Activated T-cell treated with anti-CD3 and anti-CD28 coated beads, Interleukin-2, amount 50 U/mL, for 72 hours (primary cell): ENCODE measurements at regions not wholly inside any gene's neighbourhood (a gene's known extent, or its start where the extent isn't known, plus 50 kb on each side); places are given as distances from the start of the nearest gene placed in this dataset.
"Not testable (repeated sequence)": the region's sequence is repeated elsewhere in the genome, so short reads cannot be mapped to it uniquely, and the experiment has no call there.

Source experiments
- ATAC-seq, 2 donors: fragments of 150-1000 bp; cut with Tn5 transposase; replicated peaks in 1 of 2; 2 replicates each; pipeline ENCODE4 v1.10.0; 2021; ENCODE audit warnings: moderate library complexity in 2 of 2, mild to moderate bottlenecking in 1 of 2
- DNase-seq, 2 donors: peaks; one replicate each; pipeline ENCODE4 v3.0.0; 2021 to 2022; ENCODE audit warnings: mixed read lengths in 1 of 2
- H3K27ac Mint-ChIP-seq: one replicate; pipeline ENCODE4 v1.8.0; 2022; ENCODE audit warnings: mild to moderate bottlenecking, moderate library complexity, mixed read lengths
- H3K27me3 Mint-ChIP-seq: one replicate; pipeline ENCODE4 v1.8.0; 2022; ENCODE audit warnings: low read depth, mixed read lengths
- H3K36me3 Mint-ChIP-seq, 2 donors: one replicate each; pipeline ENCODE4 v1.8.0; 2022; ENCODE audit warnings: mixed read lengths in 2 of 2, mild to moderate bottlenecking in 1 of 2; ENCODE audit not compliant: insufficient read depth in 2 of 2
- H3K4me1 Mint-ChIP-seq: one replicate; pipeline ENCODE4 v1.8.0; 2022; ENCODE audit warnings: low read depth, mixed read lengths
- H3K4me3 Mint-ChIP-seq, 2 donors: one replicate each; pipeline ENCODE4 v1.8.0; 2022; ENCODE audit warnings: mild to moderate bottlenecking in 2 of 2, mixed read lengths in 2 of 2, moderate library complexity in 2 of 2
- H3K9me3 Mint-ChIP-seq, 2 donors: one replicate each; pipeline ENCODE4 v1.8.0; 2022; ENCODE audit warnings: mixed read lengths in 2 of 2

GRCh38 chr11:67940440-67940839, 63.5 kb downstream of the UNC93B1 start:
- H3K27ac Mint-ChIP-seq, H3K27me3 Mint-ChIP-seq, DNase-seq, H3K4me3 Mint-ChIP-seq, H3K9me3 Mint-ChIP-seq, H3K36me3 Mint-ChIP-seq, ATAC-seq: not testable (repeated sequence)
- H3K4me1 Mint-ChIP-seq: peaks cover 11% of the 10 kb centered on the region

GRCh38 chr11:67938964-67939363, 64.9 kb downstream of the UNC93B1 start:
- H3K9me3 Mint-ChIP-seq, ATAC-seq, H3K4me3 Mint-ChIP-seq, H3K36me3 Mint-ChIP-seq, H3K27me3 Mint-ChIP-seq, H3K27ac Mint-ChIP-seq, DNase-seq: not testable (repeated sequence)
- H3K4me1 Mint-ChIP-seq: peaks cover 11% of the 10 kb centered on the region

GRCh38 chr11:67938371-67938770, 65.5 kb downstream of the UNC93B1 start:
- not testable (repeated sequence) for ATAC-seq, H3K27ac Mint-ChIP-seq, H3K9me3 Mint-ChIP-seq, H3K27me3 Mint-ChIP-seq, DNase-seq, H3K4me3 Mint-ChIP-seq, H3K36me3 Mint-ChIP-seq
- H3K4me1 Mint-ChIP-seq: peaks cover 16% of the 10 kb centered on the region

- not testable (repeated sequence) for ATAC-seq, H3K27ac Mint-ChIP-seq, H3K36me3 Mint-ChIP-seq, H3K4me3 Mint-ChIP-seq, DNase-seq, H3K9me3 Mint-ChIP-seq, H3K27me3 Mint-ChIP-seq
- H3K4me1 Mint-ChIP-seq: peaks cover 36% of the 10 kb centered on the region
These were observed 80.3 kb downstream of the UNC93B1 start for GRCh38 chr11:67923565-67923964.

- H3K27me3 Mint-ChIP-seq, ATAC-seq, H3K36me3 Mint-ChIP-seq, H3K9me3 Mint-ChIP-seq: not testable (repeated sequence)
- DNase-seq: peak; percentile 57 to 60
- H3K4me3 Mint-ChIP-seq: peak overlapping the region; percentile 77 to 88
- H3K4me1 Mint-ChIP-seq: peaks cover 23% of the 10 kb centered on the region
- H3K27ac Mint-ChIP-seq: peak overlapping the region; percentile 87
These were observed 83.4 kb downstream of the UNC93B1 start for GRCh38 chr11:67920546-67920945.

GRCh38 chr11:67912184-67912583, 91.7 kb downstream of the UNC93B1 start:
- not testable (repeated sequence) for H3K27me3 Mint-ChIP-seq, H3K4me3 Mint-ChIP-seq, ATAC-seq, H3K27ac Mint-ChIP-seq, DNase-seq, H3K9me3 Mint-ChIP-seq
- Mint-ChIP-seq H3K4me1 (peaks cover 23% of the 10 kb centered on the region), H3K36me3 (peaks cover 12 to 26% of the 10 kb centered on the region in 2 donors)

GRCh38 chr11:67911211-67911610, 92.7 kb downstream of the UNC93B1 start:
- not testable (repeated sequence) for H3K27ac Mint-ChIP-seq, H3K4me3 Mint-ChIP-seq, DNase-seq, ATAC-seq, H3K27me3 Mint-ChIP-seq, H3K9me3 Mint-ChIP-seq
- peaks cover 12 to 26% of the 10 kb centered on the region in 2 donors for H3K36me3 Mint-ChIP-seq
- peaks cover 23% of the 10 kb centered on the region for H3K4me1 Mint-ChIP-seq

GRCh38 chr11:67910803-67911202, 93.1 kb downstream of the UNC93B1 start:
- ATAC-seq, H3K9me3 Mint-ChIP-seq, DNase-seq, H3K27me3 Mint-ChIP-seq, H3K4me3 Mint-ChIP-seq, H3K27ac Mint-ChIP-seq: not testable (repeated sequence)
- H3K36me3 Mint-ChIP-seq: peaks cover 10 to 25% of the 10 kb centered on the region in 2 donors
- peaks cover 20% of the 10 kb centered on the region for H3K4me1 Mint-ChIP-seq

- not testable (repeated sequence) for H3K4me3 Mint-ChIP-seq, H3K9me3 Mint-ChIP-seq
- H3K4me1 Mint-ChIP-seq: peaks cover 15% of the 10 kb centered on the region
These were observed 96.9 kb downstream of the UNC93B1 start for GRCh38 chr11:67906969-67907368.

GRCh38 chr11:67899462-67899861, 104.4 kb downstream of the UNC93B1 start:
- ATAC-seq, H3K36me3 Mint-ChIP-seq, H3K9me3 Mint-ChIP-seq, H3K27me3 Mint-ChIP-seq, H3K4me3 Mint-ChIP-seq, H3K27ac Mint-ChIP-seq, DNase-seq: not testable (repeated sequence)
- peaks cover 17% of the 10 kb centered on the region for H3K4me1 Mint-ChIP-seq

More at GRCh38 chr11:67906969-67907368, 96.9 kb downstream of the UNC93B1 start:
- H3K27me3 Mint-ChIP-seq, DNase-seq, ATAC-seq, H3K27ac Mint-ChIP-seq: not testable (repeated sequence)
- peaks cover 4 to 11% of the 10 kb centered on the region in 2 donors for H3K36me3 Mint-ChIP-seq

GRCh38 chr11:67893487-67893886, 110.4 kb downstream of the UNC93B1 start:
- H3K9me3 Mint-ChIP-seq, H3K27ac Mint-ChIP-seq, H3K4me1 Mint-ChIP-seq, H3K36me3 Mint-ChIP-seq, H3K27me3 Mint-ChIP-seq, ATAC-seq, H3K4me3 Mint-ChIP-seq, DNase-seq: not testable (repeated sequence)

- not testable (repeated sequence) for DNase-seq, ATAC-seq, H3K36me3 Mint-ChIP-seq, H3K4me3 Mint-ChIP-seq, H3K27ac Mint-ChIP-seq, H3K27me3 Mint-ChIP-seq, H3K9me3 Mint-ChIP-seq
- H3K4me1 Mint-ChIP-seq: peaks cover 19% of the 10 kb centered on the region
These were observed 114.3 kb downstream of the UNC93B1 start for GRCh38 chr11:67889646-67890045.

GRCh38 chr11:67888056-67888455, 115.8 kb downstream of the UNC93B1 start:
- H3K9me3 Mint-ChIP-seq, H3K27ac Mint-ChIP-seq, H3K27me3 Mint-ChIP-seq, DNase-seq, H3K36me3 Mint-ChIP-seq, ATAC-seq: not testable (repeated sequence)
- Mint-ChIP-seq H3K4me1 (peaks cover 35% of the 10 kb centered on the region), H3K4me3 (peak overlapping the region in 1 of 2 donors; percentile 92)

GRCh38 chr11:67886672-67887071, 117.2 kb downstream of the UNC93B1 start:
- Mint-ChIP-seq H3K4me1 (peaks cover 37% of the 10 kb centered on the region), H3K4me3 (peak overlapping the region; percentile 77 to 92), H3K27me3 (peaks cover 14% of the 10 kb centered on the region), H3K27ac (peak overlapping the region; percentile 6)
- not testable (repeated sequence) for ATAC-seq, H3K36me3 Mint-ChIP-seq, H3K9me3 Mint-ChIP-seq, DNase-seq
